HepG2 (cell line): ENCODE measurements at regions not wholly inside any gene's neighbourhood (a gene's known extent, or its start where the extent isn't known, plus 50 kb on each side); places are given as distances from the start of the nearest gene placed in this dataset.

ENCODE experiments used
- ESRRA ChIP-seq: sonication (generic); formaldehyde crosslinking; IDR thresholded peaks from 2 replicates; pipeline ENCODE4 v1.5.1; 2020; ENCODE audit warnings: mild to moderate bottlenecking, low read depth, missing genetic modification reagents
- HMG20B ChIP-seq: conservative IDR thresholded peaks from 2 replicates; pipeline ENCODE4 v1.6.1; 2016; ENCODE audit warnings: missing genetic modification reagents, missing compliant biosample characterization
- ISX ChIP-seq: sonication (generic); formaldehyde crosslinking; conservative IDR thresholded peaks from 2 replicates; pipeline ENCODE4 v1.5.0; 2020; ENCODE audit warnings: missing genetic modification reagents
- MAFF ChIP-seq: IDR thresholded peaks from 2 replicates; pipeline ENCODE4 v1.6.1; 2011; ENCODE audit warnings: low read depth, low read length, improper control_type of control experiment
- MLLT10 ChIP-seq: sonication (generic); formaldehyde crosslinking; IDR thresholded peaks from 2 replicates; pipeline ENCODE4 v1.4.0; 2020; ENCODE audit warnings: missing genetic modification reagents
- NFIB ChIP-seq: sonication (generic); formaldehyde crosslinking; IDR thresholded peaks from 2 replicates; pipeline ENCODE4 v1.9.0; 2021; ENCODE audit warnings: missing genetic modification reagents, mild to moderate bottlenecking, borderline replicate concordance
- PAF1 ChIP-seq: IDR thresholded peaks from 2 replicates; pipeline ENCODE4 v1.6.1; 2016; ENCODE audit warnings: missing genetic modification reagents, missing compliant biosample characterization
- PCBP1 ChIP-seq: fragments of 200-400 bp; formaldehyde crosslinking; IDR thresholded peaks from 2 replicates; pipeline ENCODE4 v1.6.1; 2017; ENCODE audit warnings: mild to moderate bottlenecking, low read depth, low read length, borderline replicate concordance
- SMC3 ChIP-seq: IDR thresholded peaks from 2 replicates; pipeline ENCODE4 v1.6.1; 2011; ENCODE audit warnings: low read length, improper control_type of control experiment
- SPEN ChIP-seq: sonication (generic); formaldehyde crosslinking; IDR thresholded peaks from 2 replicates; pipeline ENCODE4 v1.5.1; 2020; ENCODE audit warnings: low read depth, mild to moderate bottlenecking, missing genetic modification reagents
- YEATS4 ChIP-seq: sonication (generic); formaldehyde crosslinking; IDR thresholded peaks from 2 replicates; pipeline ENCODE4 v1.4.0; 2020; ENCODE audit warnings: missing genetic modification reagents, borderline replicate concordance
- YY1 ChIP-seq: IDR thresholded peaks from 2 replicates; pipeline ENCODE4 v1.6.1; 2011; ENCODE audit warnings: low read length, low read depth, moderate library complexity, mild to moderate bottlenecking; ENCODE audit not compliant: insufficient read depth, insufficient replicate concordance
- ZEB1 ChIP-seq: IDR thresholded peaks from 2 replicates; pipeline ENCODE4 v1.6.1; 2012; ENCODE audit warnings: mild to moderate bottlenecking, low read depth, inconsistent platforms; ENCODE audit not compliant: insufficient replicate concordance
- ZNF230 ChIP-seq: sonication (generic); formaldehyde crosslinking; IDR thresholded peaks from 2 replicates; pipeline ENCODE4 v1.4.0; 2020; ENCODE audit warnings: mild to moderate bottlenecking, missing genetic modification reagents
- ZNF260 ChIP-seq: sonication (generic); formaldehyde crosslinking; IDR thresholded peaks from 2 replicates; pipeline ENCODE4 v1.4.0; 2020; ENCODE audit warnings: missing genetic modification reagents, low read depth, mild to moderate bottlenecking, borderline replicate concordance
- ZNF331 ChIP-seq: sonication (generic); formaldehyde crosslinking; IDR thresholded peaks from 2 replicates; pipeline ENCODE4 v1.4.0; 2020; ENCODE audit warnings: missing genetic modification reagents
- ZNF549 ChIP-seq: sonication (generic); formaldehyde crosslinking; IDR thresholded peaks from 2 replicates; pipeline ENCODE4 v1.5.0; 2020; ENCODE audit warnings: missing genetic modification reagents
- ZNF577 ChIP-seq: sonication (generic); formaldehyde crosslinking; IDR thresholded peaks from 2 replicates; pipeline ENCODE4 v1.4.0; 2020; ENCODE audit warnings: mild to moderate bottlenecking, low read depth, missing genetic modification reagents, borderline replicate concordance
- ZNF775 ChIP-seq: sonication (generic); formaldehyde crosslinking; IDR thresholded peaks from 2 replicates; pipeline ENCODE4 v1.4.0; 2020; ENCODE audit warnings: missing genetic modification reagents, mild to moderate bottlenecking, moderate library complexity, borderline replicate concordance
- ZNF841 ChIP-seq: sonication (generic); formaldehyde crosslinking; IDR thresholded peaks from 2 replicates; pipeline ENCODE4 v1.8.1; 2023; ENCODE audit warnings: missing genetic modification reagents, borderline replicate concordance
- ZSCAN9 ChIP-seq: IDR thresholded peaks from 2 replicates; pipeline ENCODE4 v1.6.1; 2016; ENCODE audit warnings: borderline replicate concordance
- TF ChIP-seq, protein P1 (sequence below): IDR thresholded peaks from 2 replicates; pipeline ENCODE4 v1.6.1; 2016; ENCODE audit warnings: missing biosample characterization, missing genetic modification reagents, low read depth
- TF ChIP-seq, protein P2 (sequence below): sonication (generic); formaldehyde crosslinking; IDR thresholded peaks from 2 replicates; pipeline ENCODE4 v1.8.0; 2022; ENCODE audit warnings: mild to moderate bottlenecking, missing genetic modification reagents, borderline replicate concordance
- TF ChIP-seq, protein P3 (sequence below): sonication (generic); formaldehyde crosslinking; conservative IDR thresholded peaks from 2 replicates; pipeline ENCODE4 v1.4.0; 2020; ENCODE audit warnings: missing genetic modification reagents

- no peak for TF ChIP-seq ZNF577 (CRISPR knock-in tag)
- no peak for TF ChIP-seq ZNF841 (CRISPR knock-in tag)
- no peak for TF ChIP-seq ISX (CRISPR knock-in tag)
- TF ChIP-seq ZNF775 (CRISPR knock-in tag), result no peak
- no peak; the same call in 1 of the 2 replicates for TF ChIP-seq SMC3
- TF ChIP-seq, protein P1, sequence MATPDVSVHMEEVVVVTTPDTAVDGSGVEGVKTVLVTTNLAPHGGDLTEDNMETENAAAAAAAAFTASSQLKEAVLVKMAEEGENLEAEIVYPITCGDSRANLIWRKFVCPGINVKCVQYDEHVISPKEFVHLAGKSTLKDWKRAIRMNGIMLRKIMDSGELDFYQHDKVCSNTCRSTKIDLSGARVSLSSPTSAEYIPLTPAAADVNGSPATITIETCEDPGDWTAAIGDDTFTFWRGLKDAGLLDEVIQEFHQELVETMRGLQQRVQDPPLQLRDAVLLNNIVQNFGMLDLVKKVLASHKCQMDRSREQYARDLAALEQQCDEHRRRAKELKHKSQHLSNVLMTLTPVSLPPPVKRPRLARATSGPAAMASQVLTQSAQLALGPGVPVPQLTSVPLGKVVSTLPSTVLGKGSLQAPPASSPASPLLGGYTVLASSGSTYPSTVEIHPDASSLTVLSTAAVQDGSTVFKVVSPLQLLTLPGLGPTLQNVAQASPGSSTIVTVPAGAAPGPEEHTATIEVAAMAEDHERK (CRISPR knock-in tag), result peak; percentile 27
- peak; percentile 74; the same call in 1 of the 2 replicates for TF ChIP-seq SPEN
- TF ChIP-seq PAF1 (CRISPR knock-in tag), result no peak
- peak; percentile 84; the same call in 1 of the 2 replicates for TF ChIP-seq PCBP1
- no peak; the same call in 1 of the 2 replicates for TF ChIP-seq HMG20B (CRISPR knock-in tag)
- TF ChIP-seq, protein P2, sequence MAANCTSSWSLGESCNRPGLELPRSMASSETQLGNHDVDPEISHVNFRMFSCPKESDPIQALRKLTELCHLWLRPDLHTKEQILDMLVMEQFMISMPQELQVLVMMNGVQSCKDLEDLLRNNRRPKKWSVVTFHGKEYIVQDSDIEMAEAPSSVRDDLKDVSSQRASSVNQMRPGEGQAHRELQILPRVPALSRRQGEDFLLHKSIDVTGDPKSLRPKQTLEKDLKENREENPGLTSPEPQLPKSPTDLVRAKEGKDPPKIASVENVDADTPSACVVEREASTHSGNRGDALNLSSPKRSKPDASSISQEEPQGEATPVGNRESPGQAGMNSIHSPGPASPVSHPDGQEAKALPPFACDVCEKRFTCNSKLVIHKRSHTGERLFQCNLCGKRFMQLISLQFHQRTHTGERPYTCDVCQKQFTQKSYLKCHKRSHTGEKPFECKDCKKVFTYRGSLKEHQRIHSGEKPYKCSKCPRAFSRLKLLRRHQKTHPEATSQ (CRISPR knock-in tag), result no peak
- no peak for TF ChIP-seq ZNF549 (CRISPR knock-in tag)
- TF ChIP-seq MAFF, result no peak
- TF ChIP-seq, protein P3, sequence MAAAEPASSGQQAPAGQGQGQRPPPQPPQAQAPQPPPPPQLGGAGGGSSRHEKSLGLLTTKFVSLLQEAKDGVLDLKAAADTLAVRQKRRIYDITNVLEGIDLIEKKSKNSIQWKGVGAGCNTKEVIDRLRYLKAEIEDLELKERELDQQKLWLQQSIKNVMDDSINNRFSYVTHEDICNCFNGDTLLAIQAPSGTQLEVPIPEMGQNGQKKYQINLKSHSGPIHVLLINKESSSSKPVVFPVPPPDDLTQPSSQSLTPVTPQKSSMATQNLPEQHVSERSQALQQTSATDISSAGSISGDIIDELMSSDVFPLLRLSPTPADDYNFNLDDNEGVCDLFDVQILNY (CRISPR knock-in tag), result no peak
- TF ChIP-seq YEATS4 (CRISPR knock-in tag), result peak; percentile 57; the same call in 1 of the 2 replicates
- no peak for TF ChIP-seq MLLT10
- TF ChIP-seq ZNF260, result no peak
- no peak for TF ChIP-seq NFIB (CRISPR knock-in tag)
- TF ChIP-seq ZEB1, result peak; percentile 34
- no peak; the same call in 1 of the 2 replicates for TF ChIP-seq ESRRA (CRISPR knock-in tag)
- TF ChIP-seq ZSCAN9 (CRISPR knock-in tag), result peak; percentile 77
- TF ChIP-seq ZNF230 (CRISPR knock-in tag), result no peak
- TF ChIP-seq YY1, result peak; percentile 19
- no peak; the same call in 1 of the 2 replicates for TF ChIP-seq ZNF331 (CRISPR knock-in tag)
Measured at GRCh38 chr2:240250985-240251847, 110.8 kb upstream of the OTOS start (continued).
